Hindlimb muscle (tissue), 1 donor: ENCODE measurements at regions not wholly inside any gene's neighbourhood (a gene's known extent, or its start where the extent isn't known, plus 50 kb on each side); places are given as distances from the start of the nearest gene placed in this dataset.
"Not testable (repeated sequence)": the region's sequence is repeated elsewhere in the genome, so short reads cannot be mapped to it uniquely, and the experiment has no call there.

Experiments used
- DNase-seq: peaks from one replicate; pipeline ENCODE4 v3.0.0-alpha.2; 2013

- DNase-seq, result no peak
Measured at GRCh38 chr3:159280386-159281191, 478.7 kb downstream of the MFSD1 start.

GRCh38 chr3:159293493-159293892 lies 491.6 kb downstream of the MFSD1 start:
- no peak for DNase-seq

GRCh38 chr3:159301961-159302360 lies 500.1 kb downstream of the MFSD1 start:
- DNase-seq, result no peak

GRCh38 chr3:159305017-159305416 lies 503.2 kb downstream of the MFSD1 start:
- no peak for DNase-seq

DNA sequence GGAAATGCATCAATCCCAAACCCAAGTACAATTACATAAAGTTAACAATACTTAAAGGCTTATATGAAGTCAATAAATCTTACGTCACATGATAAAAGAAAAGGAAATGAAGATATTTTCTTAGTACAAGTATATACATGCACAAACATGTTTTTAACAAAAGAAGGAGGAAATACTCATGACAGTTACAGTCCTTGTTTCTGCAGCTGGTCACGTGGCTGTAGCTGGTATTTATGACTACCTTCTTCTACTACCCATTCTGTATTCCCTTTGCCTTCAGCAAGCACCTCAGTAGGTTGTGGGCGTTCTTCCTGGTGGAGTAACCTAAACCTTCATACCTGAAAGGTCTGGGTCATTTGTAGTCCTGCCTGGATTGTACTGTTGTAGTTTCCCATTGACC lies 514.9 kb downstream of the MFSD1 start:
- not testable (repeated sequence) for DNase-seq

DNA sequence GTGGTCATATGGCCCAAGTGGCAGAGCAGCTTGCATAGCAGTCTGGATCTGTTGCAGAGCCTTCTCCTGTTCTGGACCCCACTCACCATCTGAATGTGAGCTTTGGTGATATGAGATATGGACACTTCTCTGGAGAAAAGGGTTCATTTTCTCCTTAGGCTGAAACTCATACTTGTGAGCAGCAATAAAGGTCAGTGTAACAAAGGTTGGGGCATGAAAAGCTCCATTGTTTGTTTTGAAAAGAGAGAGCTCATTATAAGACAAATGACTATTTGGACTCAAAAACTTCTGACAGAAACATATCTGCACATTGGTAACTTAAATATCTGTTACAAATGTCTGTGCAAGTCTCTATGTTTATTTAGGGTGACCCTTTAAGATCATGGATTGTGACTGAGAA lies 517.3 kb downstream of the MFSD1 start:
- no peak for DNase-seq

- DNase-seq, result no peak
Measured at GRCh38 chr3:159322322-159322939, 520.6 kb downstream of the MFSD1 start.

- no peak for DNase-seq
Measured at GRCh38 chr3:159323848-159324247, 522.0 kb downstream of the MFSD1 start.

GRCh38 chr3:159326998-159327397 lies 525.1 kb downstream of the MFSD1 start:
- DNase-seq, result no peak

- DNase-seq, result no peak
Measured at GRCh38 chr3:159332535-159333099, 530.8 kb downstream of the MFSD1 start.

DNA sequence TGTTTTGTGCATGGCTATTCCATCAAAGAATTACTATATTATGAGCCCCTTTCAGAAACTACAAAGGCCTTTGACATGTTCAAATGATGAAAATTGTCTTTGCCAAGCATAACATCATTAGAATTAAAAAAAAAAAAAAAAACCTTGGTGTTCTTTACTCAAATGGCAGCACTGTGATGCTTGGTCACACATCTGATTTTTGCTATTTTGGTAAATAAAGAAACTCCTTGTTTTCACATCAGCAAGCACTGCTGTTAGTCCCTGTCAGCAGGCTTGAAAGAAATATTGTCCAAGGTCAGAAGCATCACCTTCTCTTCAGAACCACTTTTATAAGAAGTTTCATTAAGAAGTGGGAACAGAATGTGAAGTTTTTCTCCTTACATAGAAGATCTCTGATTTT lies 537.3 kb downstream of the MFSD1 start:
- DNase-seq, result no peak

DNA sequence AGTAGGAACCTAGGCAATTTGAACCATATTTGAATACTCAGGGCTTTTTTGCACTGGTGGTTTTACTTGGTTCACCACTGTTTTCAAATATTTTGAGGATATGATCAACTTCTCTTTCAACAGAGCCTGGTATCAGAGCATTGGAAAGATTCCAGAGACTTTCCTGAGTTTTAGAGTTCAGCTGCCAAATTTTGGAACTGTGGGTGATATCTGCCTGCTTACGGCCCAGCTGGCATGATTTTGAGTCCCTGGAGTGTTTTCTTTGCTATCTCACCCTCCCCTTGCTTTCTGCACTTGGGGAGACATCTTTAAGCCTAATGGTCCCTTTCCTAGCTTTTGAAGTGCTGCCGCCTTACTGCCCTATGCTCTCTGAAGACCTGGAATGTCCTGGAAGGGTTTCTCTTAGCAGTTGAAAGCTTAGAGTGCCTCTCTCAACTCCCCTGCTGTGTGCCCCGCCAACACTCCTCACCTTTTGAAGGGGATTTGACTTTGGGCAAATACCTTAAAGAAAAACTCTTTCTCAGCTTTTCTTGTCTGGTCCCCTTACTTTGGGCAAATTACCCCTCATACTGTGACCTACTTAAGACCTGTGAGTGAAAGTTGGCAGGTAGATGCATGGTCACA lies 539.1 kb downstream of the MFSD1 start:
- no peak for DNase-seq

DNA sequence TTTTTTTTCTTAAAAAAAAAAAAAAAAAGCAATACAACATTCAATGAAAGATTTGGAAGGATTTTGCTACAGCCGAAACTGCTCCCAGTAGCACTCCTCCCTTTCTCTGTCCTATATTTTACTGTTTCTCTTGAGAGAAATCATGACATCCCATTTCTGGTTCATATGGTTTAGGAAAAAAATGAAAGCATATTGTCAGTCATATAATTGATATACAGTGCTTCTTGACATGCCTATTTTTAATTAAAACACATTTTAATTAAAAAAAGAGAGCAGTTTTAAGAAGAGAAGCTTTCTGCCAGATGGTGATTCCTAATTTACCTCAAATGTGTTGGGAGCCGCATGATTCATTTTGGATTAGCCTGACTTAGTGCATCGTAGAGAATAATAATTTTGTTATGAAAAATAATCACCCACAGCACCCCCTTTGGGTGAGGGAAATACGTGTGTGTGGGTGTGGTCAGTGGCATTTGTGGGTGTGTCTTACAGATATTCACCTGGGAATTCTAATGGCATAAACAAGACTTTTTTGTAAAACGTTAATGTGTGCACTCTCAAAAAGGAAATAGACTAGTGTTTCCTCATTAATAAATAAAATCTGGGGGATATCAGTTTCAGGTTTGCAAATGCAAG lies 544.5 kb downstream of the MFSD1 start:
- DNase-seq, result no peak

DNA sequence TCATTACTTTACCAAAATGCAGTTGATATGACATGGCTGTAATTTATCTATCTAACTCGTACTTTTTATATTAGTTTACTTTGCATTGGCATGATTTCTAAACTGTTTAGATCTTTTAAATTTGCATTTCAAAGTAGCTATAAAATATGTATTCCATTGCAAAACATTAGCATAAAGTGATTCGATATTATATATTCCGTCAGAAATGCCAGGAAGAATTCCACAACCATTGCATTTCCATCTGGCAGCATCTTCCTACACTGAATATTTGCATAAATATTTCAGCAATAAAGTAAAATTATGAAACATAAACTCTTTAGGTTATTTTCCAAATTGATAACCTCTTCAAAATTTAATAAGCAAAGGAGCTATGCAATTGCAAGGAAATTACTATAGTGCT lies 546.6 kb downstream of the MFSD1 start:
- no peak for DNase-seq

DNA sequence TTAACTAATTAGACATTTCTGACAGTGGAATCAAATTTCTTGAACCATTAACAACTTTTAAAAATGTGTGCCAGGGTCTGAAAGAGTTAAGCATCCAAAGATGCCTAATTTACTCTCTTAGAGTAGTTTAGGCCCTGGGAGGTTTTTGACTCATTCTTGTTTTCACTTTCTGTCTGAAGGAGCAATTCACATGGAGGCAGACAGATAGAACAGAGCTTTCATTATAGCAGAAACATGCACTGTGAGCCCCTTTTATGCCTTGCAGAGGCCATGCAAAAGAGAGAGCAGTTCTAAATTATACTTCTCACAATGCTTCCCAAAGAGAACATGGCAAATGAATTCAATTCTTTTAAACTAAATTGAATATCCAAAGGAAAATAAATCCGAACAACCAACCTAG lies 554.8 kb downstream of the MFSD1 start:
- DNase-seq, result no peak

DNA sequence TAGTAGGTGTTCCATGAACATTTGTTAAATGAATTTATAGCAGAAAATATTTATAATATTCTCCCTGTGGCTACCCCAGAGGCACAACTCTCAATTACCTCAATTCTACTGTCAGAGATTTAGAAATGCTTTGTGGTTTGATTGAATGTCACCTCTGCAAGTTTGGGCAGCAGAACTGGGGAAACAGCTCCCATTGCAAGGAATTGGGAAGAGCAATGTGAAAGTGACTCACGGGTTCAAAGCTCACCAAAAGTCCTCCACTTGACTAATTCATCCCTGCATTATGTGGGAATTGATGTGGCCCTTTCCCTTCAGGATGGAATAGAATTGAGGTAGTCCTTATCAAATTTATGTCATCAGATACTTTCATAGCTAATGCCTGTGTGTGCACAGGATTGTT lies 562.7 kb downstream of the MFSD1 start:
- no peak for DNase-seq

DNA sequence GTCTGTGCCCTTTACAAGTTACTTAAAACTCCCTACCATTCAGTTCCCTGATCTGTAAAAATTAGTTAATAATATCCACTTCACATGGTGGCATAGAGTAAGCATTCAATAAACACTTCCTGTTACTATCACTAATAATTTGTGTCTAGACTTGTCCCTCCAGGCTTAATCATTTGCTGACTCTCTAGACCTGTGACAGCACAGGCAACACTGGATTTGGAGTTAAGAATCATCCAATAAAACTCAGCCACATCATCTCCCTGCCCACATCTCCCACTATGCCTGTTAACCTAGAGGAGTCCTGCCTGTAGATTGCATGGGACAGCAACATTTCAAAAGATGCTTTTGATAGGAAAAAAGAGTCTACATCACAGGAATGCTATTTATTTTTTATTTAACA lies 564.6 kb downstream of the MFSD1 start:
- DNase-seq, result no peak

- DNase-seq, result no peak
Measured at GRCh38 chr3:159371961-159372360, 570.1 kb downstream of the MFSD1 start.

GRCh38 chr3:159378396-159379194 lies 576.7 kb downstream of the MFSD1 start:
- DNase-seq, result no peak

GRCh38 chr3:159380891-159381290 lies 579.0 kb downstream of the MFSD1 start:
- no peak for DNase-seq

DNA sequence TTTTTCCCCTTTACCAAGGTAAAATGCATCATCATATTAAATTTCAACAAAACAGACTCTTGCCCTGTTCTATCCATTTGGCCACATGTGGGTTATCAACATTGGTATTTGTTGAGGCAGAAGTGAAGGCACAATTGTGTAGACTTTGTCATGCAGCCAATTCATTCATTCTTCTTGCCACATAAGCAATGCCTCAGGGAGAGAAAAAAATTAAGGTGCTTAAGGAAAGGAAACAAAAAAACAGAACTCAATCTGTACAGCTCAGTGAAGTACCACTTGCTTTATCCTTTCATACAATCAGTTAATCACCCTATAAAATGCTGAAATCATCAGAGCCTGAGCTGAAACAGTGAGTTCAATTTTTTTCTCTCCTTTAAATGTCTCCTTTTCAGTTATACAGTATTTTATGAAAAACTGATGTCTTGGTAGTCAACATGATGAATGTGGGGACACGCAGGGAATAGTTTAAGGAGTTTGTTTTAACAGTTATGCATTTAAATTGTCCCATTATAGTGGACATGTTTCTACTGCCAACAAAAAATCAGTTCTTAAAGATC lies 588.9 kb downstream of the MFSD1 start:
- DNase-seq, result no peak

- DNase-seq, result not testable (repeated sequence)
Measured at GRCh38 chr3:159397683-159398082, 591.0 kb upstream of the IL12A start.
